ENCODE measurements at regions not wholly inside any gene's neighbourhood (a gene's known extent, or its start where the extent isn't known, plus 50 kb on each side); places are given as distances from the start of the nearest gene placed in this dataset.

- TF ChIP-seq CTCF (IDR thresholded peaks at IDR 0.05), result no peak
- no peak for TF ChIP-seq POLR2AphosphoS5 (IDR thresholded peaks at IDR 0.05)
These were observed 488.8 kb downstream of the TENT5A start for GRCh38 chr6:81263531-81264168.
